Activated naive CD4-positive, alpha-beta T cell treated with Interleukin-2 at 50 U/mL for 16 hours (primary cell): ENCODE measurements at regions not wholly inside any gene's neighbourhood (a gene's known extent, or its start where the extent isn't known, plus 50 kb on each side); places are given as distances from the start of the nearest gene placed in this dataset.
"Not testable (repeated sequence)": the region's sequence is repeated elsewhere in the genome, so short reads cannot be mapped to it uniquely, and the experiment has no call there.

Experiments
- DNase-seq: peaks from one replicate; pipeline ENCODE4 v3.0.0-alpha.2; 2020

DNA sequence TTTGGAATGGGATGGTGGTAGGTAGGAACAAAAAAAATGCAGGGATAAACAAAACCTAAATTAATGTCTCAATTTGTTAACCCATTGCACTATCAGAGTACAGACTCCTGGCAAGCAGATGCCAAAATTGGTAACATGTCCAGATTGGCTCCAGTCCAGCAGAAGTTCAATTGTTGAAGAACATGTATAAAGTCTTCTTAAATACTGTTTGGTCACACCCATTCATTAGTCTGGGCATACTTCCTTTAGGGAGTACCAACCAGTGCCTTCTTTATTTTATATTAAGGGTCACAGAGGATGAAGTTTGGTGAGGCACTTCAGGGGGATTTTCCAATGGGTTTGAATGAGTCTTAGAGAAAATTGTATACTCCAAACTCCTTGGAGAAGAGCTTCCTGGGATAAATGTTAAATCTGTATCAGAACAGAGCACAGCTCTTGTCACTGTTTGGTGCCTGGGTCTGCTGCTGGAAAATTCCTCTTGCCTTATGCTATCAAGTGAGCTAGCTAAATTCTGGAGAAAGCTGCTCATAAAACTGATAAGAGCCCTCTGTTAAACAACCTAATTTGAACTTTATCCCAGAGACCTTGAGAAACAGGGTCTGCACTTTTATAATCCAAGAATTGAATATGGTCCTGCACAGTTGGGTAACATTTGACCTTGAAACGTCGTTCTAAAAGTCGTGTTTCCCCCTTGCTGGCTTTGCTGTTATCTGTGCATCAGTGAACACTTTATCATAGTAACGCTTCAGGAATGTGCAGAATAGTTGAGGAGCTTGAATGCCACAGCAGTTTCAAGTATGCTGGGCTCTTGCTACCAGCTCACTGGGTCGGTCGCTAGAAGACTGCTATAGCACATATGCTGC, 334.1 kb upstream of the CITED2 start:
- DNase-seq: no peak

GRCh38 chr6:139706912-139707311, 332.5 kb upstream of the CITED2 start:
- no peak for DNase-seq

- no peak for DNase-seq
Observed at GRCh38 chr6:139705284-139705683, 330.8 kb upstream of the CITED2 start.

- no peak for DNase-seq
Observed at GRCh38 chr6:139703780-139704179, 329.3 kb upstream of the CITED2 start.

GRCh38 chr6:139702706-139703105, 328.3 kb upstream of the CITED2 start:
- DNase-seq: no peak

- no peak for DNase-seq
Observed at GRCh38 chr6:139701695-139702094, 327.2 kb upstream of the CITED2 start.

DNA sequence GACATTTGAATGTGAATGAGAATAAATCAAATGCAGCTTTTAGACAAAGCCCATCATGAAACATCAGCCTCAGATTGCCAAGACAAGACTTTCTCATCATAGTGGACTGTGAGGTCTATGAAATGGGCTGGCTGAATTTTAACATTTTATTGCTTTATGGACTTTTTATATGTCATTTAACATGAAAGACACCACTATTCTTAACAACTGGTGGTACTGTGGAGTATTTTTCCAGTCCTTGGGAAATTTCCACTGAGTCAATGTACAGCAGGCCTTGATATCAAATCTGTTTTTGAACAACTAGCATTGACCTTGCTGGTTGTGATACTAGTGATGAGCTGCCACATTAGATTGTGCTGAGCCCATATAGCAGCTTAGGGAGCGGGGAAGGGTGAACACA, 326.6 kb upstream of the CITED2 start:
- DNase-seq: no peak

DNA sequence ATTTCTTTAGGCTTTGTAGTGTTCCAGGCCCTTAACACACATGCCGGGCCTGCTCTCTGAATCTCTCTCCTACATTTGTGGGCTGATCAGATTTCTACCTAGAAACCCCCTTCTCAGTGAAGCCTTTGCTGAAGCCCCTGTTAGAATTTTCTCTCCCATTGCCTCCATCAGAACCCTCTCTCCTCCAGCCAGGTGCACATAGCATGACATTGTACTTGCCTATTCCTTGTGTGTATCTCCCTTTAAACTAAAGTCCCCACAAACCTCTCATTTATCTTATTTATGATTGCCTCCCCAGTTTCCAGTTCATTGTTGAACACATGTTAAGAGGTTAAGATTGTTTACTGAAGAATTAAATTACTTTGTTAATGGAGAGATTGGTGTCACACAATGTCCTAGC, 325.5 kb upstream of the CITED2 start:
- DNase-seq: no peak

DNA sequence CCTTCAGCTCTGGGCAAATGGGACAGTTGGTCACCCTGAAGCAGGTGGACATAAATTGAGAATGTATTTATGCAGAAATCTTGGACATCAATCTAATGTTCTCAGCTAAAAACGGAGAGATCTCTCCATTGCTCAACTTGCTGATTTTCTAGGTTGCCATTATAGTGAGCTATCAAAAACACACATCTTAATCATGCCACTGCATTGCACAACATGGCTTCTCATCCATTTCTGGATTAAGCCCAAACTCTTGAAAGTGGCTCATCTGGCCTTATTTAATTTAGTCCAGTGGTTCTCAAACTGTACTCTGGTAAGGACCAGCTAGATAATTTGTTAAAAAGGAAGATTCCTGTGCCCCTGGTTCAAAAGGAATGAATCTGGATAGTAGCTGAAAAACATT, 324.9 kb upstream of the CITED2 start:
- no peak for DNase-seq

DNA sequence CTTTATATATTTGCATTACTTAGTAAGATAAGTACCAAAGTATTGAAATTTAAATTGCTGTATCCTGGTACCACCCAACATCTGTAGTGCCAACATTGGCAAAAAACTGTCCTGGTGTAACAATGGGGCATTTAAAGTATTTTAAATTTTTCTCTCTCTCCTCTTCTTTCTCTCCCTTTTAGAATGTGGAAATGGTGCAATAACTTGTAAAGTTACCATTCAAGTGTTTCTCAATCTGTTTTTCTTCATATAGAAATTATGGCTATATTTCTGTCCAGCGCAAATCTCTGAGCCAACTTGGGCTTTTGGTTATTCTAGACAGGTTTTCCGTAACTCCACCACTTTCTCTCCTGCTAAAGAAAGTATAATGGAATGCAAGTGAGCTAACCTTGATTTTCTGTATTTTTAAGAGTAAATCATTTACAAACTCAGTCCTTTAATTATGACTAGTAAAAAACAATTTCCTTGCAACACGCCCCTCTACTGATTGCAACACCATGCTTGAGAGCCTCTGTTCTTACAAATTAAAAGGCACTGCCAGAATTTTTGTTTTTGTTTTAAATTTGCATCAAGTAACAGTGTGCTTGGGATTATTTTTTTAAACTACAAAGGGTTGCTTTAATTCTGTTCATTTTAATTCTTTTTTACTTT, 324.2 kb upstream of the CITED2 start:
- DNase-seq: no peak

GRCh38 chr6:139697856-139698255, 323.4 kb upstream of the CITED2 start:
- not testable (repeated sequence) for DNase-seq

GRCh38 chr6:139696991-139697390, 322.5 kb upstream of the CITED2 start:
- not testable (repeated sequence) for DNase-seq

- DNase-seq: no peak
Observed at GRCh38 chr6:139695361-139695760, 320.9 kb upstream of the CITED2 start.

- no peak for DNase-seq
Observed at GRCh38 chr6:139693735-139694134, 319.3 kb upstream of the CITED2 start.

- DNase-seq: no peak
Observed at GRCh38 chr6:139690007-139690406, 315.6 kb upstream of the CITED2 start.

DNA sequence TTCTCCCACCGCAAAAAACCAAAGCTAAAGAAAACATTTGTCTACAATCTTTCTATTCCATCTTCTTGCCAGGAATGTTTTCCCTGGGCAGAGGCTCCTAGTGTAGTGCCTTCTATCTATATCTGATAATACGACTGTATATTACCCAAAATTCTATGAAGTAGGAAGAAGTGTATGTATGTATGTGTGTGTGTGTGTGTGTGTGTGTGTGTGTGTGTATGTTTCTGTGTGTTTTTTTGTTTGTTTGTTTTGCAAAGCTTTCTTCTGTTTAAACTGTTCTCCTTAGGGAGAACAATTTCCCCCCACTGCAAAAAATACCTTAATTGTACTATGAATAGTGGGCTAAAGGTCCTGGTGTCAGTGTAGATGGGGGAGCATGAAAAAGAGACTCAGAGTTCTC, 312.6 kb upstream of the CITED2 start:
- DNase-seq: no peak

- no peak for DNase-seq
Observed at GRCh38 chr6:139686308-139686707, 311.9 kb upstream of the CITED2 start.

DNA sequence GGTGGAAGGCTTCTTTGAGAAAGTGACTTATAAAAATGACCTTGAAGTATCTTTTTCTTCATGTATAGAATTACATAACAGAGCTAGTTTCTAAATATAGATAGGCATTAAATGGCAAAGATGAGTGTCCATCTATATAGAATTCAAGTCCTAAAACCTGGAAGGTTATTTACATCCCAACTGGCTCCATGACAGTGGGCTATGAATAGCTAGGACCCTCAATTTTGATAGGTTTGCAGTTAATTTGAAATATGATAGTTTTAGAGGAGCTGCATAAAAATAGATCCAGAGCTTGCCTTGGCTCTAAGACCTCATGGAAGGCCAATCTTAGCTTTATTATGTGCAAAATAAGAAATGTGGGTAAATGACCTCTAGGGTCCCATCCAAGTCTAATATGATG, 310.6 kb upstream of the CITED2 start:
- no peak for DNase-seq

DNA sequence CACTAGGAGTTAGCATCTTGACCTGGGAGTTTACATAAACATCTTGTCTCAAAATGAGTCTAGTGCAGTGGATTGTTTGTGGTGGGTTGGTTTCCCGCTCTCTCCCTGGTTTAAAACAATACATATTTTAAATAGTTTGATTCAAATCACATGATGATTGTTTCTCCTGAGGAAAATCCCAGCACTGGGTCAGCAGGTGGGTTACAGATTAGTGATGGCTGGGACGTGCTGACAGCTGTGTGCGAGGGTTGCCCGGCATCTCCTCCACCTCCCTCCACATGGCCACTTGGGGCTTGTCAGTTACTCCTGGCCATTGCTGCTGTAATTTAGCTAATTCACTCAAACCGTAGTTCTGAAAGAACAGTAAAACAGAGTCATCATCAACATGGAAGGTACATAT, 306.4 kb upstream of the CITED2 start:
- no peak for DNase-seq

- DNase-seq: no peak
Observed at GRCh38 chr6:139679516-139680179, 305.2 kb upstream of the CITED2 start.

GRCh38 chr6:139676718-139677117, 302.3 kb upstream of the CITED2 start:
- no peak for DNase-seq

- no peak for DNase-seq
Observed at GRCh38 chr6:139666284-139666683, 291.8 kb upstream of the CITED2 start.

- DNase-seq: no peak
Observed at GRCh38 chr6:139663996-139664395, 289.5 kb upstream of the CITED2 start.

GRCh38 chr6:139659711-139660110, 285.3 kb upstream of the CITED2 start:
- DNase-seq: no peak
